SK-N-SH (cell line): ENCODE measurements at regions not wholly inside any gene's neighbourhood (a gene's known extent, or its start where the extent isn't known, plus 50 kb on each side); places are given as distances from the start of the nearest gene placed in this dataset.

Source experiments
- CHD2 ChIP-seq: fragments of 150-350 bp; IDR thresholded peaks from 2 replicates; pipeline ENCODE4 v1.6.1; 2018; ENCODE audit warnings: low read length; ENCODE audit not compliant: partially characterized antibody
- CTCF ChIP-seq: fragments of 200-600 bp; sonication (generic); IDR thresholded peaks from 2 replicates; pipeline ENCODE4 v1.6.1; 2017; ENCODE audit warnings: antibody characterized with exemption, mild to moderate bottlenecking, moderate library complexity
- EP300 ChIP-seq, 2 experiments: IDR thresholded peaks; 2 replicates each; pipeline versions ENCODE4 v1.4.0 to v1.6.1; 2012; ENCODE audit warnings: borderline replicate concordance in 1 of 2, low read depth in 1 of 2, low read length in 1 of 2
- EZH2phosphoT487 ChIP-seq: fragments of 200-600 bp; sonication (generic); IDR thresholded peaks from 2 replicates; pipeline ENCODE4 v1.6.1; 2017; ENCODE audit warnings: low read depth, mixed run types, mild to moderate bottlenecking, antibody characterized with exemption, moderate library complexity, borderline replicate concordance
- FOSL2 ChIP-seq: IDR thresholded peaks from 2 replicates; pipeline ENCODE4 v1.4.0; 2012; ENCODE audit warnings: low read depth, mild to moderate bottlenecking, moderate library complexity, borderline replicate concordance
- IRF3 ChIP-seq: fragments of 150-350 bp; IDR thresholded peaks from 2 replicates; pipeline ENCODE4 v1.6.1; 2016; ENCODE audit warnings: mild to moderate bottlenecking, low read depth, low read length
- JUND ChIP-seq: IDR thresholded peaks from 2 replicates; pipeline ENCODE4 v1.4.0; 2012
- NFIC ChIP-seq: IDR thresholded peaks from 2 replicates; pipeline ENCODE4 v1.4.0; 2012; ENCODE audit warnings: borderline replicate concordance
- REST ChIP-seq: IDR thresholded peaks from 2 replicates; pipeline ENCODE4 v1.6.1; 2012; ENCODE audit warnings: mild to moderate bottlenecking, low read depth, low read length, moderate library complexity
- TAF1 ChIP-seq: IDR thresholded peaks from 2 replicates; pipeline ENCODE4 v1.6.1; 2012; ENCODE audit warnings: low read depth, mild to moderate bottlenecking, low read length, moderate library complexity, borderline replicate concordance
- USF1 ChIP-seq: IDR thresholded peaks from 2 replicates; pipeline ENCODE4 v1.4.0; 2012; ENCODE audit warnings: low read depth, borderline replicate concordance
- USF2 ChIP-seq: fragments of 150-350 bp; IDR thresholded peaks from 2 replicates; pipeline ENCODE4 v1.6.1; 2017; ENCODE audit warnings: antibody characterized with exemption, low read length, low read depth, borderline replicate concordance
- ZBTB33 ChIP-seq: IDR thresholded peaks from 2 replicates; pipeline ENCODE4 v1.4.0; 2012; ENCODE audit warnings: low read depth, borderline replicate concordance

GRCh38 chr4:36704289-36704688 lies 422.9 kb downstream of the DTHD1 start:
- no peak for TF ChIP-seq CHD2
- TF ChIP-seq EP300 (IDR thresholded peaks at IDR 0.05; ENCODE audit: borderline replicate concordance in 1 of 2, low read depth in 1 of 2, low read length in 1 of 2) = no peak
- TF ChIP-seq CTCF = no peak
- no peak for TF ChIP-seq JUND
- TF ChIP-seq USF2 = no peak
- TF ChIP-seq TAF1 = no peak
- no peak for TF ChIP-seq NFIC
- TF ChIP-seq IRF3 = no peak
- TF ChIP-seq FOSL2 = no peak
- TF ChIP-seq USF1 = no peak
- no peak for TF ChIP-seq ZBTB33
- TF ChIP-seq REST = no peak
- TF ChIP-seq EZH2phosphoT487 = no peak
